Testis (tissue), 2 donors: ENCODE measurements at regions not wholly inside any gene's neighbourhood (a gene's known extent, or its start where the extent isn't known, plus 50 kb on each side); places are given as distances from the start of the nearest gene placed in this dataset.

ENCODE experiments used
- DNase-seq: peaks from one replicate; pipeline ENCODE4 v3.0.0-alpha.2; 2019
- H3K27ac ChIP-seq, 2 donors: fragments of 200-600 bp; sonication (generic); one replicate each; pipeline ENCODE4 v1.5.1; 2019
- H3K27me3 ChIP-seq: fragments of 200-600 bp; sonication (generic); one replicate; pipeline ENCODE4 v1.5.1; 2019
- H3K36me3 ChIP-seq: fragments of 200-600 bp; sonication (generic); one replicate; pipeline ENCODE4 v1.5.1; 2017; ENCODE audit warnings: low read depth; ENCODE audit errors: missing control alignments
- H3K4me1 ChIP-seq: fragments of 200-600 bp; sonication (generic); one replicate; pipeline ENCODE4 v1.5.1; 2019
- H3K4me3 ChIP-seq, 2 donors: fragments of 200-600 bp; sonication (generic); one replicate each; pipeline ENCODE4 v1.5.1; 2017 to 2019
- H3K9me3 ChIP-seq: fragments of 200-600 bp; sonication (generic); one replicate; pipeline ENCODE4 v1.5.1; 2017
- CTCF ChIP-seq, 3 experiments: fragments of 450-650 bp in 2 of 3; fragments of 200-600 bp in 1 of 3; sonication (generic) in 1 of 3; IDR thresholded peaks; one replicate each; pipeline ENCODE4 v1.5.1; 2016 to 2019; ENCODE audit warnings: antibody characterized with exemption in 3 of 3, mild to moderate bottlenecking in 2 of 3, moderate library complexity in 1 of 3
- POLR2A ChIP-seq: fragments of 450-650 bp; IDR thresholded peaks from one replicate; pipeline ENCODE4 v1.6.1; 2017; ENCODE audit warnings: antibody characterized with exemption, mild to moderate bottlenecking, moderate library complexity
- WGBS, 2 donors: methylation state at CpG; one replicate each; pipeline ENCODE4 v1.1.5; 2018; 5-methylcytosine and 5-hydroxymethylcytosine counted together
- intact Hi-C: fragments of 100-400 bp; cut with DNase I; formaldehyde crosslinking; loops from one replicate; pipeline ENCODE4 v1.15.1; 2023; ENCODE audit warnings: low total_unique reads

DNA sequence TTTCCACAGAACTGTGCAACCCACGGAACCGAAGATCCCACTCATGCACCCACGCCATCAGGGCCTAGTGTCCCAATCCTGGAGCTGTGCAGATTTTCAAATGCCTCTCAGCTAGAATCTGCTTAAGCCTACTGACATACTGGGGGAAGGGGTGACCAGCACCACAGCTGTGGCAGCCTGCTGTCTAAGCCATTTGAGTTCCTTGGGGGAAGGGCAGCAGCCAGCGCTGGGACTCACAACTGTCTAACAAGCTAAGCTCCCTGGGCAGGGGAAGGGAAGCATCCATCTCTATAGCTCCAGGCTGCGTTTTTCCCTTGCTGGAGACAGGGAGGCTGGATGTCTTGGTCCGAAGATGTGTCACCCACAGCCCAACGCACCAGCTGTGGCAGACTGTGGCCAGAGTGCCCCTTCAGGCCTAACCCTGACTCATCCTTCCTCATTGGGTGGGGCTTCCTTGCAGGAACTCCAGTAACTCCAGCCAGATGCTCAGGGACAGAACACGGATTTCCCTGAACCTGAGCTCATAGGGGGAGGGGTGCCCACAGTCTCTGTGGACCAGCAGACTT, 194.8 kb downstream of the CHRDL1 start:
- Histone ChIP-seq H3K9me3 (no peaks in the 10 kb centered on the region), H3K4me1 (no peaks in the 10 kb centered on the region), H3K36me3 (no peaks in the 10 kb centered on the region), H3K27me3 (no peaks in the 10 kb centered on the region), H3K27ac (no peak overlapping the region), H3K4me3 (no peak overlapping the region)
- 50 to 81% methylated on average over 1 to 4 of the region's 8 CpGs for WGBS, 2 donors
- TF ChIP-seq CTCF (IDR thresholded peaks at IDR 0.05) = no peak
- no peak for TF ChIP-seq POLR2A
- intact Hi-C loops = no loop called here
- DNase-seq = no peak

- H3K4me1 ChIP-seq = no peaks in the 10 kb centered on the region
- H3K36me3 ChIP-seq = no peaks in the 10 kb centered on the region
- no peak overlapping the region for H3K4me3 ChIP-seq
- no peaks in the 10 kb centered on the region for H3K27me3 ChIP-seq
- intact Hi-C loops = no loop called here
- H3K27ac ChIP-seq = no peak overlapping the region
- no peak for DNase-seq
- H3K9me3 ChIP-seq = no peaks in the 10 kb centered on the region
- TF ChIP-seq POLR2A (no peak), CTCF (IDR thresholded peaks at IDR 0.05) (no peak)
Observed at GRCh38 chrX:110614596-110614995, 181.0 kb downstream of the CHRDL1 start.
